WTC11 (cell line): ENCODE measurements at regions not wholly inside any gene's neighbourhood (a gene's known extent, or its start where the extent isn't known, plus 50 kb on each side); places are given as distances from the start of the nearest gene placed in this dataset.
"Not testable (repeated sequence)": the region's sequence is repeated elsewhere in the genome, so short reads cannot be mapped to it uniquely, and the experiment has no call there.

Experiments
- ATAC-seq: fragments of 200-7000 bp; cut with Tn5 transposase; 2 replicates; pipeline ENCODE4 v1.10.0; 2021; ENCODE audit warnings: mild to moderate bottlenecking, moderate library complexity
- CTCF ChIA-PET: fragments of 300-600 bp; sonication (Branson Sonifier 250); formaldehyde crosslinking; loops from one replicate; lab custom pipeline; 2021; ENCODE audit warnings: antibody characterized with exemption; lab: Charles Lee
- POLR2A ChIA-PET: fragments of 350-600 bp; sonication (Branson Sonifier 250); formaldehyde crosslinking; loops from one replicate; lab custom pipeline; 2021; ENCODE audit warnings: antibody characterized with exemption; lab: Charles Lee
- DNase-seq: peaks from one replicate; pipeline ENCODE4 v3.0.0; 2021; ENCODE audit warnings: low spot score
- H3K27ac Mint-ChIP-seq: 2 replicates; pipeline ENCODE4 v1.8.0; 2021; ENCODE audit warnings: mixed read lengths
- H3K27me3 Mint-ChIP-seq: 2 replicates; pipeline ENCODE4 v1.8.0; 2021; ENCODE audit warnings: low read depth, mild to moderate bottlenecking, moderate library complexity, mixed read lengths
- H3K36me3 Mint-ChIP-seq: 2 replicates; pipeline ENCODE4 v1.8.0; 2021; ENCODE audit warnings: mixed read lengths
- H3K4me1 Mint-ChIP-seq: 2 replicates; pipeline ENCODE4 v1.8.0; 2022; ENCODE audit warnings: mixed read lengths
- H3K4me3 Mint-ChIP-seq: 2 replicates; pipeline ENCODE4 v1.8.0; 2021; ENCODE audit warnings: mild to moderate bottlenecking, moderate library complexity, mixed read lengths
- H3K9me3 Mint-ChIP-seq: 2 replicates; pipeline ENCODE4 v1.8.0; 2021; ENCODE audit warnings: mixed read lengths
- ETV6 ChIP-seq: sonication (generic); formaldehyde crosslinking; IDR thresholded peaks from 2 replicates; pipeline ENCODE4 v1.8.1; 2022; ENCODE audit warnings: mild to moderate bottlenecking, missing genetic modification reagents
- GABPB1 ChIP-seq: sonication (generic); formaldehyde crosslinking; IDR thresholded peaks from 2 replicates; pipeline ENCODE4 v1.8.1; 2023; ENCODE audit warnings: mild to moderate bottlenecking, missing genetic modification reagents
- NFATC4 ChIP-seq: fragments of 250-450 bp; sonication (Bioruptor Pico); IDR thresholded peaks from 2 replicates; pipeline ENCODE4 v1.9.0; 2021; ENCODE audit warnings: mild to moderate bottlenecking
- PRRX2 ChIP-seq: fragments of 250-450 bp; sonication (Bioruptor Pico); IDR thresholded peaks from 2 replicates; pipeline ENCODE4 v1.8.0; 2021; ENCODE audit warnings: mild to moderate bottlenecking
- SMAD3 ChIP-seq: sonication (generic); formaldehyde crosslinking; IDR thresholded peaks from 2 replicates; pipeline ENCODE4 v1.8.0; 2022; ENCODE audit warnings: missing genetic modification reagents, mild to moderate bottlenecking, borderline replicate concordance
- ZNF219 ChIP-seq: sonication (generic); formaldehyde crosslinking; IDR thresholded peaks from 2 replicates; pipeline ENCODE4 v1.8.0; 2023; ENCODE audit warnings: missing genetic modification reagents, mild to moderate bottlenecking, borderline replicate concordance
- ZNF232 ChIP-seq: sonication (generic); formaldehyde crosslinking; IDR thresholded peaks from 2 replicates; pipeline ENCODE4 v1.8.0; 2022; ENCODE audit warnings: mild to moderate bottlenecking, missing genetic modification reagents
- TF ChIP-seq, protein P1 (sequence below): sonication (generic); formaldehyde crosslinking; IDR thresholded peaks from 2 replicates; pipeline ENCODE4 v1.8.0; 2022; ENCODE audit warnings: mild to moderate bottlenecking, missing genetic modification reagents
- TF ChIP-seq, protein P2 (sequence below): fragments of 250-450 bp; sonication (Bioruptor Pico); IDR thresholded peaks from 2 replicates; pipeline ENCODE4 v1.9.0; 2021; ENCODE audit warnings: mild to moderate bottlenecking, borderline replicate concordance
- TF ChIP-seq, protein P3 (sequence below): sonication (generic); formaldehyde crosslinking; conservative IDR thresholded peaks from 2 replicates; pipeline ENCODE4 v1.8.1; 2022; ENCODE audit warnings: mild to moderate bottlenecking, missing genetic modification reagents
- TF ChIP-seq, protein P4 (sequence below): sonication (generic); formaldehyde crosslinking; IDR thresholded peaks from 2 replicates; pipeline ENCODE4 v1.8.0; 2022; ENCODE audit warnings: missing genetic modification reagents
- TF ChIP-seq, protein P5 (sequence below): sonication (generic); formaldehyde crosslinking; IDR thresholded peaks from 2 replicates; pipeline ENCODE4 v1.8.0; 2022; ENCODE audit warnings: mild to moderate bottlenecking, missing genetic modification reagents
- TF ChIP-seq, protein P6 (sequence below): fragments of 200-600 bp; IDR thresholded peaks from 2 replicates; pipeline ENCODE4 v1.8.0; 2022; ENCODE audit warnings: antibody characterized with exemption
- TF ChIP-seq, protein P7 (sequence below): fragments of 250-450 bp; sonication (Bioruptor Pico); IDR thresholded peaks from 2 replicates; pipeline ENCODE4 v1.8.0; 2021; ENCODE audit warnings: mild to moderate bottlenecking
- TF ChIP-seq, protein P8 (sequence below): fragments of 250-450 bp; sonication (Bioruptor Pico); IDR thresholded peaks from 2 replicates; pipeline ENCODE4 v1.9.0; 2021; ENCODE audit warnings: mild to moderate bottlenecking
- TF ChIP-seq, protein P9 (sequence below): sonication (generic); formaldehyde crosslinking; IDR thresholded peaks from 2 replicates; pipeline ENCODE4 v1.8.1; 2023; ENCODE audit warnings: mild to moderate bottlenecking, missing genetic modification reagents

DNA sequence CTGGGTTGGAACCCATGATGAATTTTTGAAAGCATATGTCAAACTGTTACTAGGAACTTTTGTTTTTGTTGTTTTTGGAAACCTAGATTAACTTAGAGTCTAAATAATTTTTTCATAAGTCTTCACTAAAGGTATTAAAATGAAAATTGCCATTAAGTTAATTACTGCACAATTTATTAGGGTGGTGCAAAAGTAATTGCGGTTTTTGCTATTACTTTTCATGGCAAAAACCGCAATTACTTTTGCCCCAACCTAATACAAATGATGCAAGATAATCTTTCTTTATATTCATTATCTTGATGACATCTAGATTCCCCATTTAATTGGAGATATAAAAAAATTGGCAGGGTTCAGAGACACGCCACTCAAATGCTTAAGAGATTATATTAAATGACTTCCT lies 145.0 kb upstream of the PKP2 start (continued):
- TF ChIP-seq, protein P1, sequence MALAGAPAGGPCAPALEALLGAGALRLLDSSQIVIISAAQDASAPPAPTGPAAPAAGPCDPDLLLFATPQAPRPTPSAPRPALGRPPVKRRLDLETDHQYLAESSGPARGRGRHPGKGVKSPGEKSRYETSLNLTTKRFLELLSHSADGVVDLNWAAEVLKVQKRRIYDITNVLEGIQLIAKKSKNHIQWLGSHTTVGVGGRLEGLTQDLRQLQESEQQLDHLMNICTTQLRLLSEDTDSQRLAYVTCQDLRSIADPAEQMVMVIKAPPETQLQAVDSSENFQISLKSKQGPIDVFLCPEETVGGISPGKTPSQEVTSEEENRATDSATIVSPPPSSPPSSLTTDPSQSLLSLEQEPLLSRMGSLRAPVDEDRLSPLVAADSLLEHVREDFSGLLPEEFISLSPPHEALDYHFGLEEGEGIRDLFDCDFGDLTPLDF (CRISPR knock-in tag): no peak
- TF ChIP-seq, protein P2, sequence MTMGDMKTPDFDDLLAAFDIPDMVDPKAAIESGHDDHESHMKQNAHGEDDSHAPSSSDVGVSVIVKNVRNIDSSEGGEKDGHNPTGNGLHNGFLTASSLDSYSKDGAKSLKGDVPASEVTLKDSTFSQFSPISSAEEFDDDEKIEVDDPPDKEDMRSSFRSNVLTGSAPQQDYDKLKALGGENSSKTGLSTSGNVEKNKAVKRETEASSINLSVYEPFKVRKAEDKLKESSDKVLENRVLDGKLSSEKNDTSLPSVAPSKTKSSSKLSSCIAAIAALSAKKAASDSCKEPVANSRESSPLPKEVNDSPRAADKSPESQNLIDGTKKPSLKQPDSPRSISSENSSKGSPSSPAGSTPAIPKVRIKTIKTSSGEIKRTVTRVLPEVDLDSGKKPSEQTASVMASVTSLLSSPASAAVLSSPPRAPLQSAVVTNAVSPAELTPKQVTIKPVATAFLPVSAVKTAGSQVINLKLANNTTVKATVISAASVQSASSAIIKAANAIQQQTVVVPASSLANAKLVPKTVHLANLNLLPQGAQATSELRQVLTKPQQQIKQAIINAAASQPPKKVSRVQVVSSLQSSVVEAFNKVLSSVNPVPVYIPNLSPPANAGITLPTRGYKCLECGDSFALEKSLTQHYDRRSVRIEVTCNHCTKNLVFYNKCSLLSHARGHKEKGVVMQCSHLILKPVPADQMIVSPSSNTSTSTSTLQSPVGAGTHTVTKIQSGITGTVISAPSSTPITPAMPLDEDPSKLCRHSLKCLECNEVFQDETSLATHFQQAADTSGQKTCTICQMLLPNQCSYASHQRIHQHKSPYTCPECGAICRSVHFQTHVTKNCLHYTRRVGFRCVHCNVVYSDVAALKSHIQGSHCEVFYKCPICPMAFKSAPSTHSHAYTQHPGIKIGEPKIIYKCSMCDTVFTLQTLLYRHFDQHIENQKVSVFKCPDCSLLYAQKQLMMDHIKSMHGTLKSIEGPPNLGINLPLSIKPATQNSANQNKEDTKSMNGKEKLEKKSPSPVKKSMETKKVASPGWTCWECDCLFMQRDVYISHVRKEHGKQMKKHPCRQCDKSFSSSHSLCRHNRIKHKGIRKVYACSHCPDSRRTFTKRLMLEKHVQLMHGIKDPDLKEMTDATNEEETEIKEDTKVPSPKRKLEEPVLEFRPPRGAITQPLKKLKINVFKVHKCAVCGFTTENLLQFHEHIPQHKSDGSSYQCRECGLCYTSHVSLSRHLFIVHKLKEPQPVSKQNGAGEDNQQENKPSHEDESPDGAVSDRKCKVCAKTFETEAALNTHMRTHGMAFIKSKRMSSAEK (CRISPR knock-in tag): no peak
- TF ChIP-seq GABPB1 (CRISPR knock-in tag) (no peak), NFATC4 (CRISPR knock-in tag) (no peak), SMAD3 (no peak), ZNF219 (CRISPR knock-in tag) (no peak), ZNF232 (no peak), PRRX2 (CRISPR knock-in tag) (no peak)
- TF ChIP-seq, protein P3, sequence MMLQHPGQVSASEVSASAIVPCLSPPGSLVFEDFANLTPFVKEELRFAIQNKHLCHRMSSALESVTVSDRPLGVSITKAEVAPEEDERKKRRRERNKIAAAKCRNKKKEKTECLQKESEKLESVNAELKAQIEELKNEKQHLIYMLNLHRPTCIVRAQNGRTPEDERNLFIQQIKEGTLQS (CRISPR knock-in tag): no peak
- TF ChIP-seq, protein P4, sequence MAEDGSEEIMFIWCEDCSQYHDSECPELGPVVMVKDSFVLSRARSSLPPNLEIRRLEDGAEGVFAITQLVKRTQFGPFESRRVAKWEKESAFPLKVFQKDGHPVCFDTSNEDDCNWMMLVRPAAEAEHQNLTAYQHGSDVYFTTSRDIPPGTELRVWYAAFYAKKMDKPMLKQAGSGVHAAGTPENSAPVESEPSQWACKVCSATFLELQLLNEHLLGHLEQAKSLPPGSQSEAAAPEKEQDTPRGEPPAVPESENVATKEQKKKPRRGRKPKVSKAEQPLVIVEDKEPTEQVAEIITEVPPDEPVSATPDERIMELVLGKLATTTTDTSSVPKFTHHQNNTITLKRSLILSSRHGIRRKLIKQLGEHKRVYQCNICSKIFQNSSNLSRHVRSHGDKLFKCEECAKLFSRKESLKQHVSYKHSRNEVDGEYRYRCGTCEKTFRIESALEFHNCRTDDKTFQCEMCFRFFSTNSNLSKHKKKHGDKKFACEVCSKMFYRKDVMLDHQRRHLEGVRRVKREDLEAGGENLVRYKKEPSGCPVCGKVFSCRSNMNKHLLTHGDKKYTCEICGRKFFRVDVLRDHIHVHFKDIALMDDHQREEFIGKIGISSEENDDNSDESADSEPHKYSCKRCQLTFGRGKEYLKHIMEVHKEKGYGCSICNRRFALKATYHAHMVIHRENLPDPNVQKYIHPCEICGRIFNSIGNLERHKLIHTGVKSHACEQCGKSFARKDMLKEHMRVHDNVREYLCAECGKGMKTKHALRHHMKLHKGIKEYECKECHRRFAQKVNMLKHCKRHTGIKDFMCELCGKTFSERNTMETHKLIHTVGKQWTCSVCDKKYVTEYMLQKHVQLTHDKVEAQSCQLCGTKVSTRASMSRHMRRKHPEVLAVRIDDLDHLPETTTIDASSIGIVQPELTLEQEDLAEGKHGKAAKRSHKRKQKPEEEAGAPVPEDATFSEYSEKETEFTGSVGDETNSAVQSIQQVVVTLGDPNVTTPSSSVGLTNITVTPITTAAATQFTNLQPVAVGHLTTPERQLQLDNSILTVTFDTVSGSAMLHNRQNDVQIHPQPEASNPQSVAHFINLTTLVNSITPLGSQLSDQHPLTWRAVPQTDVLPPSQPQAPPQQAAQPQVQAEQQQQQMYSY (CRISPR knock-in tag): no peak
- TF ChIP-seq, all 79 proteins: peak for 0

DNA sequence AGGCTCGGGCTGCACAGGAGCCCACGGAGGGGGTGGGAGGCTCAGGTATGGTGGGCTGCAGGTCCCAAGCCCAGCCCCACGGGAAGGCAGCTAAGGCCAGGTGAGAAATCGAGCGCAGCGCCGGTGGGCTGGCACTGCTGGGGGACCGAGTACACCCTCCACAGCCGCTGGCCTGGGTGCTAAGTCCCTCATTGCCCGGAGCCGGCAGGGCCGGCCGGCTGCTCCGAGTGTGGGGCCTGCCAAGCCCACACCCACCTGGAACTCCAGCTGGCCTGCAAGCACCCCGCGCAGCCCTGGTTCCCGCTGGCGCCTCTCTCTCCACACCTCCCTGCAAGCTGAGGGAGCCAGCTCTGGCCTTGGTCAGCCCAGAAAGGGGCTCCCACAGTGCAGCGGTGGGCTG lies 137.4 kb upstream of the PKP2 start:
- CTCF ChIA-PET, ATAC-seq, POLR2A ChIA-PET, H3K4me1 Mint-ChIP-seq, H3K4me3 Mint-ChIP-seq, H3K27ac Mint-ChIP-seq, H3K27me3 Mint-ChIP-seq, DNase-seq: not testable (repeated sequence)
- peaks cover 73% of the 10 kb centered on the region for H3K9me3 Mint-ChIP-seq
- H3K36me3 Mint-ChIP-seq: peaks cover 45% of the 10 kb centered on the region

DNA sequence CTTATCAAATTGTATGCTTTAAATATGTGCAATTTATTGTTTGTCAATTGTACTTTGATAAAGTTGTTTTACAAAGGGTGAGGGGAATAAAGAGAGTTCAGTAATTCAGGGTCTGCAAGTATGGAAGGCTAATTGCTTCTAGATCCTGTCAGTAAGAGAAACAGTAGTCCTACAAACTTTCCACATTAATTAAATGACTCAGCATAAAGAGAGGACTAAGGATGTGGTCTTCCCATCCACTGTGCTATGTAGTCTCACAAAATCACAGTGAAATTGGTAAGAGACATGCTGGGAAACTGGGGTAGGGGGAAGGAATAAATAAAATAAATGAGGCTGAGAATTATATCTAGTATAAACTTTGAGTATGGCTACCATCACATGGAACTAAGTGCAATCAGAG lies 130.2 kb upstream of the PKP2 start:
- H3K36me3 Mint-ChIP-seq: peaks cover 26% of the 10 kb centered on the region
- H3K9me3 Mint-ChIP-seq: peaks cover 46% of the 10 kb centered on the region
- H3K4me1 Mint-ChIP-seq: no peaks in the 10 kb centered on the region
- ChIA-PET CTCF (no interaction called here), POLR2A (no interaction called here)
- H3K4me3 Mint-ChIP-seq: no peak overlapping the region
- H3K27ac Mint-ChIP-seq: no peak overlapping the region
- DNase-seq (no peak), ATAC-seq (no peak)
- no peaks in the 10 kb centered on the region; the same call in 1 of the 2 replicates for H3K27me3 Mint-ChIP-seq
- no peak for TF ChIP-seq ETV6
- TF ChIP-seq, protein P5, sequence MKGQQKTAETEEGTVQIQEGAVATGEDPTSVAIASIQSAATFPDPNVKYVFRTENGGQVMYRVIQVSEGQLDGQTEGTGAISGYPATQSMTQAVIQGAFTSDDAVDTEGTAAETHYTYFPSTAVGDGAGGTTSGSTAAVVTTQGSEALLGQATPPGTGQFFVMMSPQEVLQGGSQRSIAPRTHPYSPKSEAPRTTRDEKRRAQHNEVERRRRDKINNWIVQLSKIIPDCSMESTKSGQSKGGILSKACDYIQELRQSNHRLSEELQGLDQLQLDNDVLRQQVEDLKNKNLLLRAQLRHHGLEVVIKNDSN: no peak
- no peak for TF ChIP-seq GABPB1 (CRISPR knock-in tag)
- TF ChIP-seq, protein P6, sequence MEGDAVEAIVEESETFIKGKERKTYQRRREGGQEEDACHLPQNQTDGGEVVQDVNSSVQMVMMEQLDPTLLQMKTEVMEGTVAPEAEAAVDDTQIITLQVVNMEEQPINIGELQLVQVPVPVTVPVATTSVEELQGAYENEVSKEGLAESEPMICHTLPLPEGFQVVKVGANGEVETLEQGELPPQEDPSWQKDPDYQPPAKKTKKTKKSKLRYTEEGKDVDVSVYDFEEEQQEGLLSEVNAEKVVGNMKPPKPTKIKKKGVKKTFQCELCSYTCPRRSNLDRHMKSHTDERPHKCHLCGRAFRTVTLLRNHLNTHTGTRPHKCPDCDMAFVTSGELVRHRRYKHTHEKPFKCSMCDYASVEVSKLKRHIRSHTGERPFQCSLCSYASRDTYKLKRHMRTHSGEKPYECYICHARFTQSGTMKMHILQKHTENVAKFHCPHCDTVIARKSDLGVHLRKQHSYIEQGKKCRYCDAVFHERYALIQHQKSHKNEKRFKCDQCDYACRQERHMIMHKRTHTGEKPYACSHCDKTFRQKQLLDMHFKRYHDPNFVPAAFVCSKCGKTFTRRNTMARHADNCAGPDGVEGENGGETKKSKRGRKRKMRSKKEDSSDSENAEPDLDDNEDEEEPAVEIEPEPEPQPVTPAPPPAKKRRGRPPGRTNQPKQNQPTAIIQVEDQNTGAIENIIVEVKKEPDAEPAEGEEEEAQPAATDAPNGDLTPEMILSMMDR: no peak
- TF ChIP-seq, protein P7, sequence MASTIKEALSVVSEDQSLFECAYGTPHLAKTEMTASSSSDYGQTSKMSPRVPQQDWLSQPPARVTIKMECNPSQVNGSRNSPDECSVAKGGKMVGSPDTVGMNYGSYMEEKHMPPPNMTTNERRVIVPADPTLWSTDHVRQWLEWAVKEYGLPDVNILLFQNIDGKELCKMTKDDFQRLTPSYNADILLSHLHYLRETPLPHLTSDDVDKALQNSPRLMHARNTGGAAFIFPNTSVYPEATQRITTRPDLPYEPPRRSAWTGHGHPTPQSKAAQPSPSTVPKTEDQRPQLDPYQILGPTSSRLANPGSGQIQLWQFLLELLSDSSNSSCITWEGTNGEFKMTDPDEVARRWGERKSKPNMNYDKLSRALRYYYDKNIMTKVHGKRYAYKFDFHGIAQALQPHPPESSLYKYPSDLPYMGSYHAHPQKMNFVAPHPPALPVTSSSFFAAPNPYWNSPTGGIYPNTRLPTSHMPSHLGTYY (CRISPR knock-in tag): no peak
- TF ChIP-seq, protein P8, sequence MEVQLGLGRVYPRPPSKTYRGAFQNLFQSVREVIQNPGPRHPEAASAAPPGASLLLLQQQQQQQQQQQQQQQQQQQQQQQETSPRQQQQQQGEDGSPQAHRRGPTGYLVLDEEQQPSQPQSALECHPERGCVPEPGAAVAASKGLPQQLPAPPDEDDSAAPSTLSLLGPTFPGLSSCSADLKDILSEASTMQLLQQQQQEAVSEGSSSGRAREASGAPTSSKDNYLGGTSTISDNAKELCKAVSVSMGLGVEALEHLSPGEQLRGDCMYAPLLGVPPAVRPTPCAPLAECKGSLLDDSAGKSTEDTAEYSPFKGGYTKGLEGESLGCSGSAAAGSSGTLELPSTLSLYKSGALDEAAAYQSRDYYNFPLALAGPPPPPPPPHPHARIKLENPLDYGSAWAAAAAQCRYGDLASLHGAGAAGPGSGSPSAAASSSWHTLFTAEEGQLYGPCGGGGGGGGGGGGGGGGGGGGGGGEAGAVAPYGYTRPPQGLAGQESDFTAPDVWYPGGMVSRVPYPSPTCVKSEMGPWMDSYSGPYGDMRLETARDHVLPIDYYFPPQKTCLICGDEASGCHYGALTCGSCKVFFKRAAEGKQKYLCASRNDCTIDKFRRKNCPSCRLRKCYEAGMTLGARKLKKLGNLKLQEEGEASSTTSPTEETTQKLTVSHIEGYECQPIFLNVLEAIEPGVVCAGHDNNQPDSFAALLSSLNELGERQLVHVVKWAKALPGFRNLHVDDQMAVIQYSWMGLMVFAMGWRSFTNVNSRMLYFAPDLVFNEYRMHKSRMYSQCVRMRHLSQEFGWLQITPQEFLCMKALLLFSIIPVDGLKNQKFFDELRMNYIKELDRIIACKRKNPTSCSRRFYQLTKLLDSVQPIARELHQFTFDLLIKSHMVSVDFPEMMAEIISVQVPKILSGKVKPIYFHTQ (CRISPR knock-in tag): no peak
- TF ChIP-seq, protein P9, sequence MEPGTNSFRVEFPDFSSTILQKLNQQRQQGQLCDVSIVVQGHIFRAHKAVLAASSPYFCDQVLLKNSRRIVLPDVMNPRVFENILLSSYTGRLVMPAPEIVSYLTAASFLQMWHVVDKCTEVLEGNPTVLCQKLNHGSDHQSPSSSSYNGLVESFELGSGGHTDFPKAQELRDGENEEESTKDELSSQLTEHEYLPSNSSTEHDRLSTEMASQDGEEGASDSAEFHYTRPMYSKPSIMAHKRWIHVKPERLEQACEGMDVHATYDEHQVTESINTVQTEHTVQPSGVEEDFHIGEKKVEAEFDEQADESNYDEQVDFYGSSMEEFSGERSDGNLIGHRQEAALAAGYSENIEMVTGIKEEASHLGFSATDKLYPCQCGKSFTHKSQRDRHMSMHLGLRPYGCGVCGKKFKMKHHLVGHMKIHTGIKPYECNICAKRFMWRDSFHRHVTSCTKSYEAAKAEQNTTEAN (CRISPR knock-in tag): no peak
